Testis (tissue), 2 donors: ENCODE measurements at regions not wholly inside any gene's neighbourhood (a gene's known extent, or its start where the extent isn't known, plus 50 kb on each side); places are given as distances from the start of the nearest gene placed in this dataset.

Source experiments
- CTCF ChIP-seq, 3 experiments: fragments of 450-650 bp in 2 of 3; fragments of 200-600 bp in 1 of 3; sonication (generic) in 1 of 3; IDR thresholded peaks; one replicate each; pipeline ENCODE4 v1.5.1; 2016 to 2019; ENCODE audit warnings: antibody characterized with exemption in 3 of 3, mild to moderate bottlenecking in 2 of 3, moderate library complexity in 1 of 3
- POLR2A ChIP-seq: fragments of 450-650 bp; IDR thresholded peaks from one replicate; pipeline ENCODE4 v1.6.1; 2017; ENCODE audit warnings: antibody characterized with exemption, mild to moderate bottlenecking, moderate library complexity

DNA sequence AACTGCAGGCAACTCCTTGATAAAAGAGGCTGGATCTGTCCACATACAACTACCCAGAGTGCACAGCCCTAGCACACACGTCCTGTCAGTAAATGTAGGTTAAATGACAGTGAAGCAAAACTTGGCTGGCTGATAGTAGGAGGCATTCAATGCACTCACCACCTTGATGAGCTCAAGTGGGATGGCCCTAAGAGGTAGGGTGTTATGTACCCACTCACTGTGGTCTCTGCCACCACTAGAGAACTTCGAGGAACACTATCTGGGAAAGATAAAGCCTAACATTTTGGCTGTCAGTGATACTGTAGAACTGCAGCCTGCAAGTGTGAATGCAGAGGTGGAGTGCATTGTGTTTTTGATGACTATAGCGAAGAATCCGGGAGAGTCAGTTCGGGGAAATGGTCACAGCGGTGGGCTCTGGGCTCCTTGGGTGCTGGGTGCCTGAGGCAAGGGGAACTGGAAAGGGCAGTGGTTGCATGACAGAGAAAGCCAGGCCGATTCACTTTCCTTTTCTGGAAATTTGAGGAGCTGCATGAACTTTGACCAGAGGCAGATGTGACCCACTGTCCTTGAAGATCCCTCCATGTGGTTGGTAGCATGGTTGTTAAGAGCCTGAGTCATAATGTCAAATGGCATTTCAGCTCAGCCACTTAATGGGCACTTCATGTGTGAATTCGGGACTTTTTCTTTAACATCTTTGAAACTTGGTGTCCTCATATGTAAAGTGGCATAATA lies 93.1 kb upstream of the ZPBP start:
- no peak for TF ChIP-seq POLR2A
- no peak for TF ChIP-seq CTCF (IDR thresholded peaks at IDR 0.05)
